ENCODE measurements at regions not wholly inside any gene's neighbourhood (a gene's known extent, or its start where the extent isn't known, plus 50 kb on each side); places are given as distances from the start of the nearest gene placed in this dataset.

DNA sequence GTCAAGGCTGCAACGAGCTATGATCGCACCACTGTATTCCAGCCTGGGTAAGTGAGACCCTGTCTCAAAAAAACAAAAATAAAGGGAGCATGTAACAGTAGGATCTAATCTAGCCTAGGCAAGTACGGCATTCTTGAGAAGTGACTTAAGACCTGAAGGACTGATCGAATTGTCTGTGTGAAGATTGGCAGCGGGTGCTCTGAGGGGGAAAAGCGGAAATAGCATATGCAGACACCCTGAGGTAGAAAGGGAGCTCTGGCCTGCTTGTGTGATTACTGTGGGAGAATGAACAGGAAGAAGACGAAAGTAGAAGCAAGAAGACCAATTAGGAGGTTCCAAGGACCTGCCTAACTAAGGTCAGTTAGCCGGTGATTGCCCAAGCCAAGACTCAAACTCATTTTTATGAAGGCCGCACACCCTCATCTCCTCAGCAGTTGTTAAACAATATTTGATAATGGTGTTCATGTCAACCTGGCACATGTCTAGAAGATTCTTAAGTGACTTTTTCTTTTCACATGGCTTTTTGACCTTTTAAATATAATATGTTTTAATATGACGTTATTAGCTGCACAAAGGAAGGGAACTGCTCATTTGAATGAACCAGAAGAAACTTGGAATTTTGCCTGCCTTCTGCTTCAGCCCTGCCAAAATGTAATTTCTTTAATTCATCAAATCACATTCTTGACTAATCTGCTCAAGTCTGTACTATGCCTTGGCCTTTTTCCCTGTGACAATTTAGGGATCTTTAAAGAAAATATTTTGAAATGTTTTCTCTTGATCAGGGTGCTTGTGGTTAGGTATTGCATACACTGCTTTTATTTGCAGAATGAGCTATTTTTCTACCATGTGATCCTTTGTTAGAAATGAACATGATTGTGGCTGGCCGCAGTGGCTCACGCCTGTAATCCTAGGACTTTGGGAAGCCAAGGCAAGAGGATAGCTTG lies 289.2 kb upstream of the DMRT1 start:
- peak; percentile 0 for DNase-seq (ENCODE audit: low read depth)

DNA sequence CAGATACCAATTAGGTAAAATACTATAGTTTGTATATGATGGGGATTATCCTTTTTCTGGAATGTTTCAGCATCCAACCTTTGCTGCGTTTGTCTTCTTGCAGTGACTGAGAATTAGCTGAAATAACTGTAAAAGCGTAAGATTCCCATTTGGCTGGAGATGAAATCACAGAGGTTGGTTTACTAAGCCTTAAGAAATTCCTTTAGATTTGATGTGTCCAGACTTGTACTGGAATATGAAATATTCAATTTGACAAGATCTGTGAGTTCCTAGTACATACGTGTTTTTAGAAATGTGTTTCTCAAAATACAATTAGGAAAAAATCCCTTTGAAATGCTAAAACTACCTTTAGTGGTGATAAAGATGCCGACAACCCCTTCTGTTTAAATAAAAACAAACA lies 286.0 kb upstream of the DMRT1 start:
- DNase-seq (ENCODE audit: low read depth), result no peak

GRCh38 chr9:556199-556598 lies 285.3 kb upstream of the DMRT1 start:
- DNase-seq (ENCODE audit: low read depth), result no peak

- DNase-seq (ENCODE audit: low read depth), result no peak
These were observed 284.8 kb upstream of the DMRT1 start for GRCh38 chr9:556675-557074.

DNA sequence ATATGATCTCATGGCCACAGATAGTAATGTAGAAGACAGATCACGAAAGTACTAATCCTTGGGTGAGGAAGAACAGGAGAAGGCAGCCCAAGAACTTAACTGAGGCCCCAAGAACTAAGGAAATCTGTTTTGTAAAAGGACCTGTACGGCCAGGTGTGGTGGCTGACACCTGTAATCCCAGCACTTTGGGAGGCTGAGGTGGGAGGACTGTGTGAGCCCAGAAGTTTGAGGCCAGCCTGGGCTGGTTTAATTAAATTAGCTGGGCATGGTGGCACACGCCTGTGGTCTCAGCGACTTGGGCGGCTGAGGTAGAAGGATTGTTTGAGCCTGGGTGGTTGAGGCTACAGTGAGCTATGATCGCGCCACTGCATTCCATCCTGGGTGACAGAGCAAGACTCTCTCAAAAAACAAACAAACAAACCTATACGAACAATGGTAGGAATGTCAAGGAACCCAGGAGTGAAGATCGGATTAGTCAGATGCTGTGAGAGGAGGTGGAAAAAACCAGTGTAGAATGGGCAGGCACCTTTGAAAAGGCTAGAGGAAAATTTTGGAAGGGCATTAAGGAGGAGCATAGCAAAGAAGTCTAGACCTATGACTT lies 283.8 kb upstream of the DMRT1 start:
- no peak for DNase-seq (ENCODE audit: low read depth)

GRCh38 chr9:561427-561826 lies 280.1 kb upstream of the DMRT1 start:
- no peak for DNase-seq (ENCODE audit: low read depth)

GRCh38 chr9:563200-563599 lies 278.3 kb upstream of the DMRT1 start:
- DNase-seq (ENCODE audit: low read depth), result no peak

- no peak for DNase-seq (ENCODE audit: low read depth)
These were observed 276.0 kb upstream of the DMRT1 start for GRCh38 chr9:565528-565927.

DNA sequence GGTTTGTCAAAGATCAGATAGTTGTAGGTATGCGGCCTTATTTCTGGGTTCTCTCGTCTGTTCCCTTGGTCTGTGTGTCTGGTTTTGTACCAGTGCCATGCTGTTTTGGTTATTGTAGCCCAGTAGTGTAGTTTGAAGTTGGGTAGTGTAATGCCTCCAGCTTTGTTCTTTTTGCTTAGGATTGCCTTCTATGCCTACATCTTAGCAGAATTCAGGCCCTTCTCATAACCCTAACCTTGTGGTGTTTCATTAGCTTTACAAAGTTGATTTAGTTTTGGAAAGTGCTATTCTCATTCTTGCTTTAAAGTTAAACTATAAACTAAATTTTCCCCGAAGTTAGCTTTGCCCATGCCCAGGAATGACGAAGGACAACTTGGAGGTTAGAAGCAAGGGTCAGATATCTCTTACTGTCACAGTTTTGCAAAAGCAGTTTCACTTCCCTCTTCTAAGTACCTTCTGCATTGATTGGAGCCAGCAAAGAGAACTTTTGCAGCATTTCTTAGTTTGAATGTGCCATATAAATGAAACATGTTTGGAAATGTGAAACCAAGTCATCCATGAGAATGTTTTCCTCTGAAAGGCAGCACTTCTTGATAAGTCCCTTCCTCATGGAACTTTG lies 274.3 kb upstream of the DMRT1 start:
- no peak for DNase-seq (ENCODE audit: low read depth)

DNA sequence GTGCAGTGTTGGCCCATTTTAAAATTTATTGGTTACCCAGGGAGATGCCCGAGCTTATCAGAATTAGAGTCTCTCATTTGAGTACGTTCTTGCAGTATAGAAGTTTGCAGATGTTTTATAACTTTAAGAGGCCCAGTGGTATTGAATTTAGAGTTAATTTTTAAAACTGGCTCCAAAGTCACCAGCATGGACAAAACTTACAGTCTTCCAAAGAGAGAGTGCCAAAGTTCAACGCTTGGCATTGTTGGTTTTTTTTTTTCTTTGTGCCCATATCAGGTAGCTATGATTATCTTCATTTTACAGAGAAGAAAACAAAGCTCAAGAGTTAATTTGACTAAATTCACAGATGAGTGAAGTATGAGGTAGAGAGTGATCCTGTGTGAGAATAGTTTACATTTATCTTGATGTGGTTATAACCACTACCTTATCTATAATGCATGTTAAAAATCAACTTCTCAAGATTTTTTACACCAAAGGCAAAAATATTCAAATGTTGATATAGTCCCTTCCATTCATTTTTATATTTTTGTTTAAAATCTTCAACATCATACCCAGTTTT lies 273.7 kb upstream of the DMRT1 start:
- DNase-seq (ENCODE audit: low read depth), result no peak

- DNase-seq (ENCODE audit: low read depth), result no peak
These were observed 272.2 kb upstream of the DMRT1 start for GRCh38 chr9:569296-569695.

GRCh38 chr9:570187-570586 lies 271.3 kb upstream of the DMRT1 start:
- no peak for DNase-seq (ENCODE audit: low read depth)

DNA sequence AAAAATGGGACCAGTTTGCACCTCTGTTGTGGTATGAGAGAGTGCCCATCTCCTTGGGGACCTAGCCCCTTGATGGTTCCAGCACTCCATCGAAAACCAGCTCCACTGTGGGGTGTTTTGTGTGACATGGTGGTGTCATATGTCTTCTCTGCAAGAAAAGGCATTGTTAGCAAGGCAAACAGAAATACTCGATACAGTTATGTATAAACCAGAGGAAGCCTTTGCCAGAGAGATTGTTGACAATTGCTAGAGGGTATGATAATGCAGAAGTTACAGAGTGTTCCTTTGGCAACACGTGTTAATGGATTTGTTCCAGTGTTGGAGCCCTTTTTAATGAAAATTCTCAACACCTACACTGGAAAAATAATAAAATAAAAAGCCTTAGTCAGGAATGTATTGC lies 270.4 kb upstream of the DMRT1 start:
- no peak for DNase-seq (ENCODE audit: low read depth)

DNA sequence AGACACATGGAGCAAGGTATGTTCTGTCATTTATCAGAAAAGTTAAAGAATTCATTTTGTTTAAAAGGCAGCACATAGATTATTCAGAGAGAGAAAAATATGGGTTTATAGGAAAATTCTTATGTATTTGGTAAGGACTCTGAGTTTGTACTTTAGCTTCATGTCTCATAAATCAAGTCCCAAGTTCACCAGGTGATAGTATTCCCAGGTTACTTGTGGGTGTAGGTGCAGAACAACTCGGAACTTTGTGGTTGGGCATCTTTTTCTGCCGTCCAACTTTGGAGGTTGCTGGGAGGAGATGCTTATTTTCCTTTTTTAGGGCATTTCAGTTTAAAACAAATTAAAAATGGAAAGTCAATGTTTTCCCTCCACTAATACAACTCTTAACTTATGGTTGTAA lies 269.8 kb upstream of the DMRT1 start:
- DNase-seq (ENCODE audit: low read depth), result no peak

GRCh38 chr9:573691-574410 lies 267.6 kb upstream of the DMRT1 start:
- DNase-seq (ENCODE audit: low read depth), result peak; percentile 60

DNA sequence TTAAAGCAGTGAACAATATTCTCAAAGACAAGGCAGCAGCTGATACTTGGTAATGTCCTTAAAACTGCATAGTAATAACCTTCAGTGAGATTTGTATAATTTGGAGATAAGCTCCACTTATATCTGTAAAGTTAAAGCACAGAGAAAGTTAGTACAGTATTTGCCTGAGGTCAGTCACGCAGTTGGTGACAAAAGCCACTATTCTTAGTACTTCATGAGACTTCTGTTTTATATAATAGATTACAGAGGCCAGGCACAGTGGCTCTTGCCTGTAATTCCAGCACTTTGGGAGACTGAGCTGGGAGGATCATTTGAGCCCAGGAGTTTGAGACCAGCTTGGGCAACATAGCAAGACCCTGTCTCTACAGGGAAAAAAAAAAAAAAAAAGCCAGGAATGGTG lies 266.4 kb upstream of the DMRT1 start:
- DNase-seq (ENCODE audit: low read depth), result no peak

- DNase-seq (ENCODE audit: low read depth), result no peak
These were observed 260.7 kb upstream of the DMRT1 start for GRCh38 chr9:580652-581342.

- DNase-seq (ENCODE audit: low read depth), result no peak
These were observed 259.6 kb upstream of the DMRT1 start for GRCh38 chr9:581673-582497.

DNA sequence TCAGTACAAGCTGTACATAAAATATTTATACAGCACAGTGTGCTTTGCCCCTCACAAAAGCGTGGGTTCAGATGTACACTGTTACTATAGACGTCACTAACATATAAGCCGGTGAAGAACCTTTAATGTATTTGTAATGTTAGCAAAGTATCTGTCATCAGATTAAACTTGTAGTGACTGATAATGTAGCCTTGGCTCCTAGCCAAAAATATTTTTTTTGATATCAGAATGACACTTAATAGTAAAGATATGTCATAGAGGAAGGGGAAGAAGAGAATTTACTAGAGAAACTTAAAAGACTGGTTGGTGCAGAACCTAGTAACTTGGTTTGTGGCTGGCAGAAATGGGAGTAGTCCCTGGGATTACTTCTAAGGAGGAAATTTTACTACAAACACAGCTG lies 258.7 kb upstream of the DMRT1 start:
- no peak for DNase-seq (ENCODE audit: low read depth)

DNA sequence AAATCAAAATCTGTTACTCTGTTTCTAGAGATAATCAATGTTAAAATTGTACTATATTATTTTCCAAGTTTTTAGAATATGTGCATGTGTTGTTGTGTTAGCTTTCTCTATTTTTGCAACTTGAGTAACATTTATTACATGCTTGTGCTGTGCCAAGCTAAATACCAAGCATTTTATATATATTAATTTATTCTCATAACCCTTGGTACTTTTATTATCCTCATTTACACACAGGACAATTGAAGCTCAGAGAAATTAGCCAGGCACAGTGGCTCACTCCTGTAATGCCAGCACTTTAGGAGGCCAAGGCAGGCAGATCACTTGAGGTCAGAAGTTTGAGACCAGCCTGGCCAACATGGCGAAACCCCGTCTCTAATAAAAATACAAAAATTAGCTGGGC lies 254.0 kb upstream of the DMRT1 start:
- no peak for DNase-seq (ENCODE audit: low read depth)

DNA sequence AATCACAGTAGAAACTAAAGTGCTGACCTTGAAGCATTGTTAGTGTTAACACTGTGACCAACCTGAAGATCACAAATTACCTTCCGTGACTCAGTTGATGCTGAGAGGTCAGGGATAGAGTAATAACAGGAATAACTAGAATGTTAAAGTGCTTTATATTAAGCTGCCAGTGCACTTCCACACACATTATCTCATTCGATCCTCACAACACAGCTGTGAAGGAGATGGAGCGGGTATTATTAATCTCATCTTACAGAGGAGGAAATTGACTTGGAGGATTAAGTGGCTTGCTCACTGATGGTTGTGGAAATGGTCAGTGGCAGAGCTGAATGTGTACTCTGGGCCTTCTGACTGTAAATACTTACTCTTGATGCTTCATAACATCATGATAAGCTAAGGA lies 252.5 kb upstream of the DMRT1 start:
- no peak for DNase-seq (ENCODE audit: low read depth)
